Gastrocnemius medialis (tissue), 4 donors: ENCODE measurements at regions not wholly inside any gene's neighbourhood (a gene's known extent, or its start where the extent isn't known, plus 50 kb on each side); places are given as distances from the start of the nearest gene placed in this dataset.

Experiments
- ATAC-seq, 2 donors: fragments of 150-250 bp; one replicate each; pipeline ENCODE4 v1.9.1; 2016
- DNase-seq, 2 donors: peaks; one replicate each; pipeline ENCODE4 v3.0.0-alpha.2; 2019
- H3K27ac ChIP-seq, 4 donors: fragments of 200-600 bp; sonication (generic); 1 replicate in 1 of 4; 2 replicates in 3 of 4; pipeline ENCODE4 v1.5.1; 2016 to 2018; ENCODE audit warnings: mild to moderate bottlenecking in 2 of 4, moderate library complexity in 1 of 4
- H3K27me3 ChIP-seq, 3 donors: fragments of 200-600 bp; sonication (generic) in 2 of 3; 1 replicate in 1 of 3; 2 replicates in 2 of 3; pipeline versions ENCODE4 v1.5.1 to v1.6.0; 2016 to 2019; ENCODE audit warnings: mild to moderate bottlenecking in 1 of 3, moderate library complexity in 1 of 3
- H3K36me3 ChIP-seq, 2 donors: fragments of 200-600 bp; sonication (generic) in 1 of 2; one replicate each; pipeline ENCODE4 v1.5.1; 2017 to 2018
- H3K4me1 ChIP-seq, 2 donors: fragments of 200-600 bp; sonication (generic) in 1 of 2; one replicate each; pipeline ENCODE4 v1.5.1; 2016 to 2017; ENCODE audit warnings: mild to moderate bottlenecking in 2 of 2
- H3K4me3 ChIP-seq, 4 donors: fragments of 200-600 bp; sonication (generic) in 3 of 4; 1 replicate in 1 of 4; 2 replicates in 3 of 4; pipeline ENCODE4 v1.5.1; 2016 to 2019; ENCODE audit warnings: mild to moderate bottlenecking in 2 of 4
- H3K9me3 ChIP-seq, 3 donors: fragments of 200-600 bp; sonication (generic) in 2 of 3; 1 replicate in 1 of 3; 2 replicates in 2 of 3; pipeline ENCODE4 v1.5.1; 2016 to 2019
- CTCF ChIP-seq, 5 experiments: fragments of 450-650 bp in 3 of 5; fragments of 200-600 bp in 2 of 5; sonication (generic) in 2 of 5; IDR thresholded peaks in 4 of 5; conservative IDR thresholded peaks in 1 of 5; 1 replicate in 4 of 5; 2 replicates in 1 of 5; pipeline ENCODE4 v1.5.1; 2016 to 2019; ENCODE audit warnings: antibody characterized with exemption in 5 of 5, mild to moderate bottlenecking in 3 of 5, moderate library complexity in 3 of 5
- POLR2A ChIP-seq, 2 donors: fragments of 450-650 bp; IDR thresholded peaks; one replicate each; pipeline ENCODE4 v1.6.1; 2017; ENCODE audit warnings: antibody characterized with exemption in 2 of 2, mild to moderate bottlenecking in 2 of 2, moderate library complexity in 2 of 2
- in situ Hi-C, 4 donors: fragments of 200-750 bp; cut with MboI; loops; one replicate each; pipeline versions ENCODE4 v1.15.0 to v1.8.0; 2017; ENCODE audit warnings: low sequenced_read_pairs in 4 of 4
- intact Hi-C: fragments of 100-400 bp; cut with DNase I; formaldehyde crosslinking; loops from one replicate; pipeline ENCODE4 v1.15.1; 2023; ENCODE audit warnings: low total_unique reads

GRCh38 chr12:75844049-75844770 lies 187.4 kb downstream of the PHLDA1 start:
- H3K4me3 ChIP-seq = no peak overlapping the region
- intact Hi-C loops (no loop called here), in situ Hi-C loops (no loop called here)
- no peak for DNase-seq
- TF ChIP-seq CTCF (IDR thresholded peaks at IDR 0.05 in 4 of 5, conservative IDR thresholded peaks at IDR 0.05 in 1 of 5) (no peak), POLR2A (IDR thresholded peaks at IDR 0.05) (no peak)
- ATAC-seq = no peak
- no peaks in the 10 kb centered on the region for H3K36me3 ChIP-seq
- H3K27me3 ChIP-seq = no peaks in the 10 kb centered on the region
- peaks cover 0 to 3% of the 10 kb centered on the region in 2 donors for H3K4me1 ChIP-seq
- H3K9me3 ChIP-seq = no peaks in the 10 kb centered on the region
- H3K27ac ChIP-seq = no peak overlapping the region

- ATAC-seq (no peak), DNase-seq (no peak)
- intact Hi-C loops (no loop called here), in situ Hi-C loops (no loop called here)
- Histone ChIP-seq H3K27me3 (no peaks in the 10 kb centered on the region), H3K36me3 (no peaks in the 10 kb centered on the region), H3K27ac (no peak overlapping the region), H3K4me1 (no peaks in the 10 kb centered on the region), H3K4me3 (no peak overlapping the region), H3K9me3 (no peaks in the 10 kb centered on the region)
- TF ChIP-seq POLR2A (IDR thresholded peaks at IDR 0.05) (no peak), CTCF (IDR thresholded peaks at IDR 0.05 in 4 of 5, conservative IDR thresholded peaks at IDR 0.05 in 1 of 5) (no peak)
These were observed 189.5 kb downstream of the PHLDA1 start for GRCh38 chr12:75842090-75842489.

DNA sequence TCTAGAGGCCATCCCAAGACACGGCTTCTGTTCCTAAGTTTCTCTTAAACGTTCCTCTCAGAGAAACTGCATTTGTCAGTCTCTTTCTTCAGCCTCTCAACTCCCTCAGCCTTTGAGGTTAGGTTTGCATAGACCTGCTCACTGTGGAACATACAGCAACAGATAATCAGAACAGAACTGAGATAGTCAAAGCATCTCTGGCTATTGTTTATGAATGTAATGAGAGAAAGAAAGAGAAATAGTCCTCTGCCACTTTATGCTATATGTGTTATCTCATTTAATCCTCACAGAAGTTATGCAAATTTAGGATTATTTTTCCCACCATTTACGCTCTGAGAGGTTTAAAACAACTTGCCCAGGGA lies 190.6 kb downstream of the PHLDA1 start:
- Histone ChIP-seq H3K4me3 (no peak overlapping the region), H3K36me3 (no peaks in the 10 kb centered on the region), H3K27ac (no peak overlapping the region), H3K4me1 (no peaks in the 10 kb centered on the region), H3K27me3 (no peaks in the 10 kb centered on the region), H3K9me3 (no peaks in the 10 kb centered on the region)
- in situ Hi-C loops = no loop called here
- intact Hi-C loops = no loop called here
- no peak for ATAC-seq
- DNase-seq = no peak
- TF ChIP-seq CTCF (IDR thresholded peaks at IDR 0.05 in 4 of 5, conservative IDR thresholded peaks at IDR 0.05 in 1 of 5) = no peak
- no peak for TF ChIP-seq POLR2A (IDR thresholded peaks at IDR 0.05)

DNA sequence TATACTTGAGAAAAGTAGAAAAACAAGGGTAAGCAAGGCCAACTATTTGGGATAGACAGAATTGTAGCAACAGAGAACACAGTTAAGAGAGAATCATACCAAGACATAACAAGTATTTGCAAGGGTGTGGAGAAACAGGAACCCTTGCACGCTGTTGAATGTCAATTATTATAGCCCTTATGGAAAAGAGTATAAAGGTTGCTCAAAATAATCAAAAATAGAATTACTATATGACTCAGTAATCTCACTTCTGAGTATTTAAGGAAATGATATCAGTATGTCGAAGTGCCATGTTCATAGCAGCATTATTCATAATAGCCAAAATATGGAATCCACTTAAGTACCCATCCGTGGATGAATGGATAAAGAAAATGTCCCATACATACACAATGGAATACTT lies 193.3 kb downstream of the PHLDA1 start:
- DNase-seq (no peak), ATAC-seq (no peak)
- Histone ChIP-seq H3K27ac (no peak overlapping the region), H3K36me3 (no peaks in the 10 kb centered on the region), H3K4me1 (no peaks in the 10 kb centered on the region), H3K9me3 (no peaks in the 10 kb centered on the region), H3K4me3 (no peak overlapping the region), H3K27me3 (no peaks in the 10 kb centered on the region)
- TF ChIP-seq POLR2A (IDR thresholded peaks at IDR 0.05) = no peak
- no peak for TF ChIP-seq CTCF (IDR thresholded peaks at IDR 0.05 in 4 of 5, conservative IDR thresholded peaks at IDR 0.05 in 1 of 5)
- intact Hi-C loops = no loop called here
- in situ Hi-C loops = no loop called here

DNA sequence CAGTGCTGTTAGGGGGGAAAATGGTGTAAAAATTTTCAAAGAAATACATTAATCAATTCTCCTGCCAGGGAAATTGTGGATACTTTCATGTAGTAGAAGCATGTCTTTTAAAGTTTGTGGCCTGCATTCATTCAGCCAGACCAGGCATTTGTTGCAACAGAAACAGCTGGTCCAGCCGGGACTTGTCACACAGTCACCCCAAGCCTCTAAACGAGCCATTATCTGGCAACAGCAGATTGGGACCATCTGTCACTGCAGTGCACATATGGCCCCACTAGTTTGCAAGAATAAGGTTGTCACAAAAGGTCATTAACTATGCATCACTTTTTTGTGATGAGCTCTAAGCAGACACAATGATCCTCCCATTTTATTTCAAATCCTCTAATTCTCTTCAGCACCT lies 193.9 kb downstream of the PHLDA1 start:
- Histone ChIP-seq H3K4me1 (no peaks in the 10 kb centered on the region), H3K36me3 (no peaks in the 10 kb centered on the region), H3K4me3 (no peak overlapping the region), H3K9me3 (no peaks in the 10 kb centered on the region), H3K27ac (no peak overlapping the region), H3K27me3 (no peaks in the 10 kb centered on the region)
- DNase-seq = no peak
- no peak for TF ChIP-seq POLR2A (IDR thresholded peaks at IDR 0.05)
- TF ChIP-seq CTCF (IDR thresholded peaks at IDR 0.05 in 4 of 5, conservative IDR thresholded peaks at IDR 0.05 in 1 of 5) = no peak
- intact Hi-C loops = no loop called here
- in situ Hi-C loops = no loop called here
- no peak for ATAC-seq
